Neural progenitor cell (in vitro differentiated cells): ENCODE measurements at regions not wholly inside any gene's neighbourhood (a gene's known extent, or its start where the extent isn't known, plus 50 kb on each side); places are given as distances from the start of the nearest gene placed in this dataset.

ENCODE experiments used
- EZH2 ChIP-seq: fragments of 200-600 bp; sonication (generic); IDR thresholded peaks from 2 replicates; pipeline ENCODE4 v1.6.1; 2017; ENCODE audit warnings: antibody characterized with exemption, mild to moderate bottlenecking, moderate library complexity
- EZH2phosphoT487 ChIP-seq: fragments of 200-600 bp; sonication (generic); IDR thresholded peaks from 2 replicates; pipeline ENCODE4 v1.6.1; 2017; ENCODE audit warnings: antibody characterized with exemption
- TF ChIP-seq, protein P1 (sequence below): fragments of 200-600 bp; sonication (generic); IDR thresholded peaks from 2 replicates; pipeline ENCODE4 v1.5.1; 2017; ENCODE audit warnings: antibody characterized with exemption, mild to moderate bottlenecking

DNA sequence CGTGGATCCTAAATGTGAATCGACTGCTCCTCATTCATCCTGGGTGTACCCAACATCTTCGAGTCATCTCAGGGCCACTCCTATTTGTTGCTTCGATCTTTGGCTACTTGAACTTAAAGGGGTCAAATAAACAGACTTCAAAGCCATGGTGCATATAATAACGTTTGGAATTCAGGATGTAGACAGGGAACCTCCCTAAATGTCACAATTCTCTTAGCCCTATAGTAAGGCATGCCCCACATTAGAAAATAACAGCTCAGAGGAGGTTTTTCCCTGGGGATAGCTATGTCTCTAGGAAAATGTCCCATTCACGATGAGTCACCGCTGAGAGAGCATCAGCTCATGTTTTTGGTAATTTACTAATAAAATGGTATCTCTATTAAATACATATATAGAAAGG lies 54.8 kb upstream of the BMP6 start:
- TF ChIP-seq, protein P1, sequence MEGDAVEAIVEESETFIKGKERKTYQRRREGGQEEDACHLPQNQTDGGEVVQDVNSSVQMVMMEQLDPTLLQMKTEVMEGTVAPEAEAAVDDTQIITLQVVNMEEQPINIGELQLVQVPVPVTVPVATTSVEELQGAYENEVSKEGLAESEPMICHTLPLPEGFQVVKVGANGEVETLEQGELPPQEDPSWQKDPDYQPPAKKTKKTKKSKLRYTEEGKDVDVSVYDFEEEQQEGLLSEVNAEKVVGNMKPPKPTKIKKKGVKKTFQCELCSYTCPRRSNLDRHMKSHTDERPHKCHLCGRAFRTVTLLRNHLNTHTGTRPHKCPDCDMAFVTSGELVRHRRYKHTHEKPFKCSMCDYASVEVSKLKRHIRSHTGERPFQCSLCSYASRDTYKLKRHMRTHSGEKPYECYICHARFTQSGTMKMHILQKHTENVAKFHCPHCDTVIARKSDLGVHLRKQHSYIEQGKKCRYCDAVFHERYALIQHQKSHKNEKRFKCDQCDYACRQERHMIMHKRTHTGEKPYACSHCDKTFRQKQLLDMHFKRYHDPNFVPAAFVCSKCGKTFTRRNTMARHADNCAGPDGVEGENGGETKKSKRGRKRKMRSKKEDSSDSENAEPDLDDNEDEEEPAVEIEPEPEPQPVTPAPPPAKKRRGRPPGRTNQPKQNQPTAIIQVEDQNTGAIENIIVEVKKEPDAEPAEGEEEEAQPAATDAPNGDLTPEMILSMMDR, result no peak
- TF ChIP-seq EZH2 (no peak), EZH2phosphoT487 (no peak)
